ENCODE measurements at regions not wholly inside any gene's neighbourhood (a gene's known extent, or its start where the extent isn't known, plus 50 kb on each side); places are given as distances from the start of the nearest gene placed in this dataset.
"Not testable (repeated sequence)": the region's sequence is repeated elsewhere in the genome, so short reads cannot be mapped to it uniquely, and the experiment has no call there.

DNA sequence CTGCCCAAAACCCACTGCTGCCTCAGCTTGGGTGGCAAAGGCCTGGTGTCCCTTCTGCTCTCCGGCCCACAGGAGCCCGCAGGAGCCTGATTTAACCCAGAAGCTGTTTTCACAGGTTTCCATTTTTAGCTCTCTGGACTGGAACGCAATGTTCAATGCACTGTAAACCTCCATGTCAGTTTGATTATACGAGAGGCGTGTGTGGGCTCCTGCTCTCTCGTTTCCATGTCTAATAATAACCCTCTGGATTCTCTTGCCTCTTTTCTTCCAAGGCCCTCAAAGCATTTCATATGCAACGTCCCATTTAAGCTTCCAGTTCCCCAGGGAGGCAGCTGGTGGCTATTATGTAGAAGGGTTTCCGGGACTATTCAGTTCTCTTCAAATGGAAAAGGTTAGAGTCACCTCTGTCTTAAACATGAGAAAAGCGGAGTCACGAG is 161.1 kb downstream of the SUDS3 start:
- peak; percentile 86 for DNase-seq

- DNase-seq, result peak; percentile 21
These were observed 164.7 kb downstream of the SUDS3 start for GRCh38 chr12:118541071-118541470.

- no peak for DNase-seq
These were observed 165.6 kb downstream of the SUDS3 start for GRCh38 chr12:118541934-118542333.

- DNase-seq, result no peak
These were observed 167.3 kb downstream of the SUDS3 start for GRCh38 chr12:118543651-118544050.

GRCh38 chr12:118544569-118544968 is 168.2 kb downstream of the SUDS3 start:
- DNase-seq, result no peak

DNA sequence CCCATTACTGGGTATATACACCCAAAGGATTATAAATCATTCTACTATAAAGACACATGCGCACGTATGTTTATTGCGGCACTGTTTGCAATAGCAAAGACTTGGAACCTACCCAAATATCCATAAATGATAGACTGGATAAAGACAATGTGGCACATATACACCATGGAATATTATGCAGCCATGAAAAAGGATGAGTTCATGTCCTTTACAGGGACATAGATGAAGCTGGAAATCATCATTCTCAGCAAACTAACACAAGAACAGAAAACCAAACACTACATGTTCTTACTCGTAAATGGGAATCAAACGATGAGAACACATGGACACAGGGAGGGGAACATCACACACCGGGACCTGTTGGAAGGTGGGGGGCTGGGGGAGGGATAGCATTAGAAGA is 171.3 kb downstream of the SUDS3 start:
- DNase-seq, result not testable (repeated sequence)

DNA sequence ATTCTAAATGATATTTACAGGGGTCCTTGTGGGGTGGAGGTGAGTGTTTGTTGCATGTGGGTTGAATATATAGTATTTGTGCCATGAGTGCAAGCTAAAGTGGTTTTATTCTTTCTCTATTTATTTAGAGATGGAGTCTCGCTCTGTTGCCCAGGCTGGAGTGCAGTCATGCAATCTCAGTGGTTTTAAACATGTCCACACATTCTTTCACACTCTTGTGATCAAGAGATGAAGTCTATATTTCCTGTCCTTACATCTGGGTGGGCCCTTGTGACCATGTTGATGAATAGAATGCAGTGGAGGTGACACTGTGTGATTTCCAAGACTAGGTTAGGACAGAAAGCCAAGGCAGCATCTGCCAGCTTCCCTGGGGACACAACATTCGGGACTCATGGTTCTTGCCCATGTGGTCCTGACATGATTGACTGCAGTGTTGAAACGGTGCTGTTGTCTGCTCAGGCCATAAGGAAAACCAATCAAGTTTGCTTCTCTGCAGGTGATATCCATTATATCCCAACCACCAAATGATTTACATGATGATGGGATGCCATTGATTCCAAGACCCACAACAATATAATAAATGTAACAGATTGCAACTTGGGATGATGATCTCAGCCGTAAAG is 172.6 kb downstream of the SUDS3 start:
- peak; percentile 38 for DNase-seq

DNA sequence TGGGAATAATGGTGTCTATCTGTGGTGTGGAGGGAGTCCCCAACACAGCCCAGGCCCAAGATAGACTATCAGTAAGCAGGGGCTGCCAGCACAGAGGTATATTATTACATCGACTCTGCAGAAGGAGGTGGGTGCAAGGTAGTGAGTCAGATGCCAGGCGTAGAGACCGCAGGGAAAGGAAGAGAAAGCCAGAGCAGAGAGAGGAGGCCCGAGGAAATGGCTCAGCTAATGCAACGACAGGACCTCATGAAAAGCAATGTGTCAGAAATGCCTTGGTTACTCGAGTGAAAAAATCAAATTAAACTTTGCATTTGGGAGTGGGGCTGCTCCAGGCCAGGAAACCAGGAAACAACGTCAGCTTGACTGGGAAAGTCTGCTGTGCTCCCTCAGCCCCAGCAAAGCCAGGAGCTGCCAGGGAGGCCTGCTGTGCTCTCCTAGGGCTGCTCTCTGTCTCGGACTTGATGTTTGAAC is 173.2 kb downstream of the SUDS3 start:
- peak; percentile 15 for DNase-seq

DNA sequence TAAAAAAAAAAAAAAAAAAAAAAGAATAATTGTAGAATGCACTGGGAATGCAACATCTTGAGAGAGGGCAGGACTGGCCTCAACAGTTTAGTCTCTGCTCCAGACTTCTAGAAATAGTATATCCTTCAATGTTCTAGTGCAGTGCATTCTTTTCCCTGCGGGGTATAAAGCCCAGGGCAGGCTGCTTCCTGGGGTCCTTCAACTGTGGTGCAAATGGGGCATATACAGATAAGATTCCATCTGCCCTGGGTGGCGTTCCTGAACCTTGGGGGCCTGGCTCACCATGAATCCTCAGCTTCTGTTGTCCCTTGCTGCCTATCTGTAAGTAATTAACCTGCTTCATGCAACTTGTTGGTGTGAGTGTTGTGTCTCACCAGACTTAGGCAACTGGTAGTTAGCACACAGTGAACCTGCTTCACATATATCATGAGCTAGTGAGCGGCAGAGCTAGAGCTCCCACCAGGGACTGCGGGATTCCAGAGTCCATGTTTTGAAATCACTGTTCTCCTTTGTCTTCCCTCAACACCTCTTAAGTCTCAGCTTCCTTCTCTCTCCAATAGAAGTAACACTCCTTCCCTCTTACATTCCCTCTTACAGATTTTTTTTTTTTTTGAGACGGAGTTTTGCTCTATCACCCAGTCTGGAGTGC is 177.6 kb downstream of the SUDS3 start:
- no peak for DNase-seq

GRCh38 chr12:118558941-118559340 is 182.6 kb downstream of the SUDS3 start:
- no peak for DNase-seq

DNA sequence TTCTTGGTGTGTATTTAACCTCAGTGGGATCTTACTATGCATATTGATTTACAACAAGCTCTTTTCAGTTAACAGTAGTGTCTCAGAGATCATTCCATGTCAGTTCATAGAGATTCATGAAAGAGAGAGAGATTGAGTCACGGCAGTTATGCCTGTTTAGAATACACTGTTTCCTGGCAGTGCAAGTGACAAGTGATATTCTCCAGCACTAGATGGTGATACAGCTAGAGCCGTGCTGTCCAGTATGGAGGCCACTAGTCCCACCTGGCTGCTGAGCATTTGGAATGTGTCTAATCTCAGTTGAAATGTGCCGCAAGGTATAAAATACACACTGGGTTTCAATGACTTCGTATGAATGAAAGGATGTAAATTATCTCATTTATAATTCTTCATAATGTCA is 184.4 kb downstream of the SUDS3 start:
- no peak for DNase-seq

DNA sequence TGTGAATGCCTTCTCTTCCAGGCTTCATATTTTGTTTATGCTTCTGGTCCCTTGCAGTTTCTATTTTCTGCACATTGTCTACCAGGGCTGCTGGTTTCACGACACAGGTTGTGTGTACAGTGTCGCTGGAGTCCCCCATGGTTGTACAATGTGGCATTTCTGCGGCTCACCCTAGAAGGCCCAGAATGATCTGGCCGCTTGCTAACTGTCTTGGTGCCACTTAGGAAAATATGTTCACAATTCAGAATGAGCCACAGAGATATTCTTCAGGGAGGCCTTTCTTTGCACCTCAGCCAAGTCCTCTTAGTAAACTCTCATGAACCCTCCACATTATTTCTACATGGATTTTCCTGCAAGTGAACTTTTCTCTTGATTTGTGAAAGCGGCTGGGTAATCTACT is 195.4 kb downstream of the SUDS3 start:
- no peak for DNase-seq

GRCh38 chr12:118574288-118574687 is 197.9 kb downstream of the SUDS3 start:
- DNase-seq, result no peak

- DNase-seq, result no peak
These were observed 199.4 kb downstream of the SUDS3 start for GRCh38 chr12:118575730-118576129.

DNA sequence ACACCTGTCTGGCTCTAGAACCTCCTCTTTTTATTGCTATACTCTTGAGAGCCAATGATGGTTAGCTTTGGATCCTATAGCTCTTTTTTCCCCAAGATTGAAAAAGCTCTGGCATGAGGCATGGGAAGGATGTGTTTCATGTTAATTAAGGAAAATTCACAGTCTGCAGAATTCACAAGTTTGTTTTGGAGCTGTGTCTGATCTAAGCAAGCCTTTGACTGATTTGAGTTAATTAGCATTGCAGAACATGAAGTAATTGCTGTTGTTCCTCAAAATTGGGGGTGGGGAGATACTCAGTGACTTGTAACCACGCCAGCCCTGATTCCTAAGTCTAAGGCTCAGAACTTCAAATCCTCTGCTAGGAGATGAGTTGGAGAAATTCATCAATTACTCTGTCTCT is 205.0 kb downstream of the SUDS3 start:
- no peak for DNase-seq

DNA sequence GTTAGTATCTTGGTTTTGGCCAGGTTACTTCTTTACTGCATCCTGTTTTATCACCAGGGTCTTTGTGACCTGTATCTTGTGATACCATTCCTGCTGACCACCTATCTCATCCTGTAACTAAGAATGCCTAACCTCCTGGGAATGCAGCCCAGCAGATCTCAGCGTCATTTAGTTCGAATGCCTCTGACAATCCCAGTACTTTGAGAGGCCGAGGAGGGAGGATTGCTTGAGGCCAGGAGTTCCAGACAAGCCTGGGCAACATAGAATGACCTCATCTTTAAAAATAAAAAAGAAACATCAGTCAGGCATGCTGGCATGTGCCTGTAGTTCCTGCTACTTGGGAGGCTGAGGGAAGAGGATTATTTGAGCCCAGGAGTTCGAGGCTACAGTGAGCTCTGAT is 206.5 kb downstream of the SUDS3 start:
- DNase-seq, result no peak

DNA sequence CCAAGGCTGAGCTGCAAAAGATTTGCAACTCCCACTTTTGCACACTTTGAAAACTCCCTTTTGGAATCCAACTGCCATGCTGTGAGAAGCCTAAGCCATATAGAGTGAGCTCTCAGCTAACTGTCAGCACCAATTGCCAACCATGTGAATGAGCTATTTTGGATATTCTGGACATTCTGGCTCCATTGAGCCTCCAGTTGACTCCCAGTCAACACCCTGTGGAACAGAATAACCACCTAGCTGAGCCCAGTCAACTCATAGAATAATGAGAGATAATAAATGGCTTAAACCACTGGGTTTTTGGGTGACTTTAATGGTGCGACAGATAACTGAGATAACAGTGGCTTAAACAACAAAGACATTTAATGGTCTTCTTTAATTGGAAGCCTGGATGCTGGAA is 210.1 kb downstream of the SUDS3 start:
- DNase-seq, result no peak

DNA sequence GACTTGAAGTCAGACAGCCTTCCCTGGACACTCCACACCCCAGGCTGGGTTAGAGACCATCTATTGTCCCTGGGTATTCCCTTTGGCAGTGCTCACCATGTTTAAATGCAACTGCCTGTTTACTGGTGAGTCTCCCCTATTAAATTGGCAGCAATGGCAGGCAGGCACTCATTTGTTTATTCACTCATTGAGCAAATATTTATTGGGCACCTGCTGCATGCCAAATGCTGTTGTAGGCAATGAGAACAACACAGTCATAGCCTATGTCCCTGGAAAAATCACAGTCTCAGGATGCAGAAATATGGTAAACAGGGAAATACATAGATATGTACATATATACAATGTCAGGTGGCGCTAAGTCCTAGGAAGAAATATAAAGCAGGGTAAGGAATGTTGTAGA is 212.8 kb downstream of the SUDS3 start:
- DNase-seq, result no peak

DNA sequence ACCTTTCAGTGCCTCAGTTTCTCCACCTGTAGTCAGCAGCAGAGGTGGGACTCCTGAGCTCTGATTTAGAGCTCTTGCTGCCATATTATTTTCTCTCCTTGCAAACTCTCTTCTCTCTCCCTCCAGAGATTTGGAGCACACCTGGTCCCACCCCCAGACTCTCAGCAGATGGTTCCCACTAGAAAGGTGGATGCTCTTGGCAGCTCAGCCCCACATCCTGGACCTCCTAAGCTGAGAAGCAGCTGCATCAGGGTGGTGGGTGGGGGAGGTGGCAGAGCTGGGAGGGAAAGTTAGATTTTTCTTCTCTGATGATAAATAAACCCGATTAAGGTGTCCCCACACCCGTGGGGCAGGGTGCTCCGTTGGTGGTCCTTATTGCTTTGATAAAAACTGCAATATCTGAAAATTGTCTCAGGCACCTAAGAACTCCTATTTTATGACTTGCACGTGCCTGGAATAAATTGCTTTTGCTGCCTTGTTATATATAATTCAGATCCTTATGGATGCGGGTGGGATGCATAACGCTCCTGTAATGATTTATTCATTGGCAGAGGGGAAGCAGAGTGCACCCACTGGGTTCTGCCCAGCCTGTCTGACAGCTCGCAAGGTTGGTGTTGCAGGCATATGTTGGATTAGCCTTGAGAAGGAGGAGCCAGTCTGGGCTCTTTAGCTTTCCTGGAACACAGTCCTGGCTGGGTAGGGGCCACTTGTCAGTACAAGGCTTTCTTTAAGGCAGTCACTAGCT is 214.2 kb downstream of the SUDS3 start:
- peak; percentile 33 for DNase-seq

DNA sequence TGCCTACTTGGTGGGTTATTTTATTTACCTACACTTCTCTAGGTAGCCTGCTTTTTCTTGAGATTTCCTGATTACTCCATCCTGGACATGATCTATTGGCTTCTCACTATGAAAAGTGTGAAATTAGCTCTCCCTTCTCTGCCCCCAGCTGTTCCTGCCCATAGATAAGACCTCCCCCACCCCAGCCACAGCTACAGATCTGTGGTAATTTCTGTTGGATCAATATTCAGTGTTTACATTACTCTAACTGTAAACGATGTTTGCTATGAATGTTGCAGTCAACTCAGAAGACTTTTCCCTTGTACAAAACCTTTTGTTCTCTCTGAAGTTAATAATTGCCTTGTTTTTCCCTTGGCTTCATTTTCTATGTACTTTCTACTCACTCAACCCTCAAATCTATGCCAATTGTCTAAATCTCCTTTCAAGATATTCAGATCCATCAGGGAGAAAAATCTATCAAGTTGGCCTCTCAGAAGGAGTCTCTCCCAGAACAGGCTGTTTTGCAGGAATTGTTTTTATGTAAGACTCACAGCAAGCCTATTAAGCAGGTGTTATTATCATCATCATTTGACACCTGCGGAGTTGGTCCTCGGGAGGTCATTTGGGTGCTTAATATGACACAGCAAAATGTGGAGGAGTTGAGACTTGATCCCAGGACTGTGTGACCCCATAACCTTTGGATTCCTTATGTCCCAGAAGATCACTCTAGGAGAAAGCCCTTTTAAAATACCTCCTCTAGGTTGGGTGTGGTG is 227.4 kb downstream of the SUDS3 start:
- DNase-seq, result no peak

DNA sequence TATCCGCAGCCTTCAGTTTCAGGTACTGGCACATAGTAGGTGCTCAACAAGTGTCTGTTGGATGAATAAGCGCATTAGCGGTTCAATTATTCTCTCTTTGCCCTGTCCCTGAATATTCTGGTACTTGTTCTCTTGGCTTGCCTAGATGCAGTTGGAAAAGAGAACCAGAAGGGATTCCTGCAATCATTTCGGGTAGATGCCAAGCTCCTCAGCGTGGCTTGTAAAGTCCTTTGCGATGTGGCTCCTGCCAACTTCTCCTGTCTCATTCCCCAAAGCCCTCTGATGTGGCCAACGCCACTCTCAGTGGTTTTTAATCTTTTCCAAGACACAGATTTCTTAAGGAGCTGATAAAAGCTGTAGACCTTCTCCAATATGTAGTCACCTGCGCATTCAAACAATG is 230.3 kb downstream of the SUDS3 start:
- no peak for DNase-seq

DNA sequence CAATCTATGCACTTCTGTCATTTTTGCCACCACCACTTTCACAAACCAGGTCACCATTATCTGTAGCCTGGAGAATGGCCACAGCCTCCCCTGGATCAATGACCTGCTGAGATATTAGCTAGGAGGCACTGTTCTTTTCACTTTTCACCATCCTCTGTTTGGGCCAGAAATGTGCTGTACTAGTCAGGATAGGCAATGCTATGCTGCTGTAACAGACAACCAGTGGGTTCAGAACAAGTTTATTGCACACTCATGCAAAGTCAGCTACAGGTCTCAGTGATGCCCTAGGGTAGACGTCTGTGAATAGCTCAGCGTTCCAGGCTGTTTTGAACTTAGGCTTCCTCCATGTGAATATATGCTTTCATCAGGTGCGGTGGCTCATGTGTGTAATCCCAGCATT is 231.5 kb downstream of the SUDS3 start:
- no peak for DNase-seq

DNA sequence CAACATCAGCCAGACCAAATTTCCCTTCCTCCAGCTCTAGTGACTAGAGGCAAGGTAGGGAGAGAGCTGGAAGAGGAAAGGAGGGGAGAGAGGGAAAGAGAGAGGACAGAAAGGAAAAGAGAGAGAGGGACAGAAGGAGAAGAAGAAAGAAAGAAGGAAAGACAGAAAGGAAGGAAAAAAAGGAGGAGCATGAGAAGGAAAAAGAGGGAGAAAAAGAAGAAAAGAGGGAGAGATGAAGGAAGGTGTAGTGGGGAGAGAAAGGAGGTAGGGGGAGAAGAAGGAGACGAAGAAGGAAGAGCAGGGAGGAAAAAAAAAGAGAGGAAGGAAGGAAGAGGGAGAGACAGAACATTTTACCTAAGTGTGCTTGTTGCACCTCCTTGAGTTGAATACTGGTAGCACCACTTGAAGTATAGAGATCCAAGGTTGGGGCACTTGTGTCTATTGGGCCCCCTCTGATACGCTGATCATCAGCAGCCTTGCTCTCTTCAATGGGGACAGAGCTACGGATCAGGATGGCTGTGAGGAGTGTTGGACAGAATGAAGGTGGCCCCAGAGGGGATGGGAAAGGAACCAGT is 232.5 kb downstream of the SUDS3 start:
- no peak for DNase-seq

Measured in eye (tissue), 1 donor.